ENCODE measurements at regions not wholly inside any gene's neighbourhood (a gene's known extent, or its start where the extent isn't known, plus 50 kb on each side); places are given as distances from the start of the nearest gene placed in this dataset.

- DNase-seq (ENCODE audit: low read depth in 2 of 2) = no peak
These were observed 284.2 kb downstream of the HACE1 start for GRCh38 chr6:104575536-104575935.

GRCh38 chr6:104574135-104574750 lies 285.5 kb downstream of the HACE1 start:
- DNase-seq (ENCODE audit: low read depth in 2 of 2) = no peak

- no peak for DNase-seq (ENCODE audit: low read depth in 2 of 2)
These were observed 286.4 kb downstream of the HACE1 start for GRCh38 chr6:104573350-104573749.

- no peak for DNase-seq (ENCODE audit: low read depth in 2 of 2)
These were observed 286.8 kb downstream of the HACE1 start for GRCh38 chr6:104572901-104573300.

- no peak for DNase-seq (ENCODE audit: low read depth in 2 of 2)
These were observed 293.3 kb downstream of the HACE1 start for GRCh38 chr6:104566411-104566810.

GRCh38 chr6:104563306-104563705 lies 296.4 kb downstream of the HACE1 start:
- no peak for DNase-seq (ENCODE audit: low read depth in 2 of 2)

- DNase-seq (ENCODE audit: low read depth in 2 of 2) = no peak
These were observed 300.1 kb downstream of the HACE1 start for GRCh38 chr6:104559435-104560202.

- DNase-seq (ENCODE audit: low read depth in 2 of 2) = no peak
These were observed 301.0 kb downstream of the HACE1 start for GRCh38 chr6:104558746-104559145.

- no peak for DNase-seq (ENCODE audit: low read depth in 2 of 2)
These were observed 311.4 kb downstream of the HACE1 start for GRCh38 chr6:104548297-104548696.

GRCh38 chr6:104541411-104541810 lies 318.3 kb downstream of the HACE1 start:
- DNase-seq (ENCODE audit: low read depth in 2 of 2) = no peak

- DNase-seq (ENCODE audit: low read depth in 2 of 2) = no peak
These were observed 319.0 kb downstream of the HACE1 start for GRCh38 chr6:104540743-104541142.

GRCh38 chr6:104539173-104539572 lies 320.5 kb downstream of the HACE1 start:
- DNase-seq (ENCODE audit: low read depth in 2 of 2) = no peak

- no peak for DNase-seq (ENCODE audit: low read depth in 2 of 2)
These were observed 321.8 kb downstream of the HACE1 start for GRCh38 chr6:104537872-104538271.

- no peak for DNase-seq (ENCODE audit: low read depth in 2 of 2)
These were observed 322.5 kb downstream of the HACE1 start for GRCh38 chr6:104537180-104537579.

- DNase-seq (ENCODE audit: low read depth in 2 of 2) = no peak
These were observed 327.3 kb downstream of the HACE1 start for GRCh38 chr6:104532462-104532861.

- DNase-seq (ENCODE audit: low read depth in 2 of 2) = no peak
These were observed 328.1 kb downstream of the HACE1 start for GRCh38 chr6:104531646-104532045.

GRCh38 chr6:104527761-104528415 lies 331.8 kb downstream of the HACE1 start:
- no peak for DNase-seq (ENCODE audit: low read depth in 2 of 2)

- DNase-seq (ENCODE audit: low read depth in 2 of 2) = no peak
These were observed 332.4 kb downstream of the HACE1 start for GRCh38 chr6:104527311-104527710.

GRCh38 chr6:104526376-104526775 lies 333.3 kb downstream of the HACE1 start:
- DNase-seq (ENCODE audit: low read depth in 2 of 2) = no peak

GRCh38 chr6:104525677-104526322 lies 333.9 kb downstream of the HACE1 start:
- DNase-seq (ENCODE audit: low read depth in 2 of 2) = peak; percentile 35 to 46

GRCh38 chr6:104522533-104522932 lies 337.2 kb downstream of the HACE1 start:
- DNase-seq (ENCODE audit: low read depth in 2 of 2) = no peak

- no peak for DNase-seq (ENCODE audit: low read depth in 2 of 2)
These were observed 338.5 kb downstream of the HACE1 start for GRCh38 chr6:104521176-104521575.
